Breast epithelium (tissue), 4 donors: ENCODE measurements at regions not wholly inside any gene's neighbourhood (a gene's known extent, or its start where the extent isn't known, plus 50 kb on each side); places are given as distances from the start of the nearest gene placed in this dataset.

ENCODE experiments used
- DNase-seq, 2 donors: peaks; one replicate each; pipeline ENCODE4 v3.0.0-alpha.2; 2019; ENCODE audit warnings: low spot score in 2 of 2
- H3K27ac ChIP-seq, 2 donors: fragments of 200-600 bp; sonication (generic) in 1 of 2; one replicate each; pipeline ENCODE4 v1.5.1; 2016 to 2019; ENCODE audit warnings: mild to moderate bottlenecking in 1 of 2
- H3K27me3 ChIP-seq, 2 donors: fragments of 200-600 bp; sonication (generic) in 1 of 2; one replicate each; pipeline versions ENCODE4 v1.5.1 to v1.6.0; 2017 to 2019; ENCODE audit warnings: control low read depth in 1 of 2, mild to moderate bottlenecking in 1 of 2
- H3K36me3 ChIP-seq: fragments of 200-600 bp; one replicate; pipeline ENCODE4 v1.5.1; 2019
- H3K4me1 ChIP-seq, 2 donors: fragments of 200-600 bp; sonication (generic); one replicate each; pipeline ENCODE4 v1.5.1; 2016 to 2019; ENCODE audit warnings: control low read depth in 1 of 2
- H3K4me3 ChIP-seq, 3 donors: fragments of 200-600 bp; sonication (generic); 1 replicate in 2 of 3; 2 replicates in 1 of 3; pipeline ENCODE4 v1.5.1; 2016 to 2019; ENCODE audit warnings: mild to moderate bottlenecking in 3 of 3, moderate library complexity in 2 of 3
- H3K9me3 ChIP-seq, 2 donors: fragments of 200-600 bp; sonication (generic) in 1 of 2; one replicate each; pipeline ENCODE4 v1.5.1; 2016 to 2019; ENCODE audit warnings: control low read depth in 1 of 2
- CTCF ChIP-seq, 3 donors: fragments of 450-650 bp; IDR thresholded peaks; one replicate each; pipeline ENCODE4 v1.5.1; 2016 to 2017; ENCODE audit warnings: antibody characterized with exemption in 3 of 3, mild to moderate bottlenecking in 3 of 3, moderate library complexity in 3 of 3
- POLR2A ChIP-seq: fragments of 450-650 bp; IDR thresholded peaks from one replicate; pipeline ENCODE4 v1.6.1; 2016; ENCODE audit warnings: antibody characterized with exemption, mild to moderate bottlenecking, moderate library complexity
- POLR2AphosphoS5 ChIP-seq, 3 donors: sonication (generic); formaldehyde crosslinking; IDR thresholded peaks; one replicate each; pipeline ENCODE4 v1.6.1; 2017; ENCODE audit warnings: antibody characterized with exemption in 3 of 3
- intact Hi-C: fragments of 100-400 bp; cut with DNase I; formaldehyde crosslinking; loops from one replicate; pipeline ENCODE4 v1.15.1; 2023; ENCODE audit warnings: low total_unique reads

GRCh38 chr21:37967036-37967435 lies 50.8 kb upstream of the KCNJ6 start:
- no peak for DNase-seq
- H3K36me3 ChIP-seq = no peaks in the 10 kb centered on the region
- no peaks in the 10 kb centered on the region for H3K4me1 ChIP-seq
- H3K27me3 ChIP-seq = no peaks in the 10 kb centered on the region
- intact Hi-C loops = no loop called here
- TF ChIP-seq POLR2A (no peak), POLR2AphosphoS5 (IDR thresholded peaks at IDR 0.05) (no peak), CTCF (IDR thresholded peaks at IDR 0.05) (no peak)
- H3K27ac ChIP-seq = no peak overlapping the region
- no peak overlapping the region for H3K4me3 ChIP-seq
- no peaks in the 10 kb centered on the region for H3K9me3 ChIP-seq

GRCh38 chr21:37968744-37969143 lies 52.5 kb upstream of the KCNJ6 start:
- Histone ChIP-seq H3K27ac (no peak overlapping the region), H3K36me3 (no peaks in the 10 kb centered on the region), H3K9me3 (no peaks in the 10 kb centered on the region), H3K4me1 (no peaks in the 10 kb centered on the region), H3K27me3 (no peaks in the 10 kb centered on the region), H3K4me3 (no peak overlapping the region)
- no peak for TF ChIP-seq POLR2A
- intact Hi-C loops = no loop called here
- no peak for DNase-seq

DNA sequence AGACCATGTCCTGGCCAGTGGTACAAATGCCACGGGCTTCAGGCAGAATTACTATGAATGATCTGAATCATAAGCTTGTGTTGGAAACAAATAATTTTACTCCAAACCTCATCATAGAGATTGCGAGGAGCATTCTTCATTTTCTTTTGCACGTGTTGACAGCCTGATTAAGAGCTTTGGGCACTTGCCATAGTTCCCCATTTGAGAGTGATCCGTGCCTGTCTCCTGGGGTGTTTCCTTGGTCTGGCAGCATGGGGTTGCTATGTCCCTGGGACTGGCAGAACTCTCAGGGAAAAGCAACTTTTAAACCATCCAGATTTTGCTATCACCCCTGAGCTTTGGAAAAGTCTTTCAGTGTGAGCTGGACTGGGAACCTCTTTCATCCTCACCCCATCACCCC lies 54.3 kb upstream of the KCNJ6 start:
- Histone ChIP-seq H3K9me3 (no peaks in the 10 kb centered on the region), H3K36me3 (no peaks in the 10 kb centered on the region), H3K27me3 (no peaks in the 10 kb centered on the region), H3K4me3 (no peak overlapping the region), H3K4me1 (no peaks in the 10 kb centered on the region), H3K27ac (no peak overlapping the region)
- no peak for TF ChIP-seq POLR2AphosphoS5 (IDR thresholded peaks at IDR 0.05)
- TF ChIP-seq CTCF (IDR thresholded peaks at IDR 0.05) = no peak
- TF ChIP-seq POLR2A = no peak
- no peak for DNase-seq
- intact Hi-C loops = no loop called here

DNA sequence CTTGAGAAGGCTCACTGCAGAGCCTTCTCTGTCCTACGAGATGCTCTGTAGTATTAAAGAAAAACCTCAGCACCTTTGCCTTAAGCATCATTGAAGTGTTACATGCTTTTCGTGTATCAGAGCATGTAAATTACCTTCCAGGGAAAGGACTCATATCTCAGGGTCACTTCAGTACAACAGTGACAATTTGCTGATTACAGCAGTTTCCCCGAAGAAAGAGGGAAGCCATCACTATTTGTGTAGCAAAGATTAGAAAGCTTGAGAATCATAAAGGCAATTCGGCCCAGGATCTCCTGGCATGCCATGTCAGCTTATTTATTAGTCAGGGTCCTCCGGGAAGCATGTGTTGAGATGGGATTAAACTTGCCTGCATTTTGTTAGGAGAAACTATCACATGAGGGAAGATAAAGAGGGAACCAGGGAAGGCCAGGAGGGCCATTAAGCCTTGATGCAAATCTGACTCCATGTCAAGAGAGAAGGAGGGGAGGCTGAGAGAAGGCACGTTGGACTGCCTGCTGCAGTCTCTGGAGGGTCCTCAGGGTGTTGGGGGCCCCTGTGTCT lies 55.2 kb upstream of the KCNJ6 start:
- DNase-seq = no peak
- Histone ChIP-seq H3K4me3 (no peak overlapping the region), H3K4me1 (no peaks in the 10 kb centered on the region), H3K9me3 (no peaks in the 10 kb centered on the region), H3K27me3 (no peaks in the 10 kb centered on the region), H3K36me3 (no peaks in the 10 kb centered on the region), H3K27ac (no peak overlapping the region)
- no peak for TF ChIP-seq POLR2A
- no peak for TF ChIP-seq CTCF (IDR thresholded peaks at IDR 0.05)
- no peak for TF ChIP-seq POLR2AphosphoS5 (IDR thresholded peaks at IDR 0.05)
- intact Hi-C loops = no loop called here

DNA sequence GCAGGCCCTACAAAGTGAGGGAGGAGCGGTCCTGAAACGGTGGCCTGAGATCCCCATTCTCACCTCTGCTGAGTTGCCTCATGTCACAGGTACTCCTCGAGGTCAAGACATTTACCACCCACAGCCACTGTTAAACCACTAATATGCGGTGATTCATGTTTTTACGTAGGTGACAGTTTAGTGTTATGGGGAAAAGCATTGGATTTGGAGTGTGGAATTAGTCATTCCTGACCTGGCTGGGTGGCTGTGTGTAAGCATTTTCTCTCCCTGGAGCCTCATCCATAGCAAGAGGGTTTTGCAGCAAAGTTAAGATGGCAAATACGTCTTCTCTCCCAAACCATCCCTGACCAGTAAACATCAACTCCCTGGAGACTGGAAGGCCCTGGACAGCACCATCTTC lies 57.8 kb upstream of the KCNJ6 start:
- Histone ChIP-seq H3K36me3 (no peaks in the 10 kb centered on the region), H3K27me3 (no peaks in the 10 kb centered on the region), H3K4me3 (no peak overlapping the region), H3K4me1 (no peaks in the 10 kb centered on the region), H3K9me3 (no peaks in the 10 kb centered on the region), H3K27ac (no peak overlapping the region)
- intact Hi-C loops = no loop called here
- no peak for TF ChIP-seq CTCF (IDR thresholded peaks at IDR 0.05)
- TF ChIP-seq POLR2A = no peak
- no peak for TF ChIP-seq POLR2AphosphoS5 (IDR thresholded peaks at IDR 0.05)
- no peak for DNase-seq
